ENCODE measurements at regions not wholly inside any gene's neighbourhood (a gene's known extent, or its start where the extent isn't known, plus 50 kb on each side); places are given as distances from the start of the nearest gene placed in this dataset.
A peak's percentile ranks its signal among the peaks of the same experiment; 100 is the strongest.
"Not testable (repeated sequence)": the region's sequence is repeated elsewhere in the genome, so short reads cannot be mapped to it uniquely, and the experiment has no call there.

DNA sequence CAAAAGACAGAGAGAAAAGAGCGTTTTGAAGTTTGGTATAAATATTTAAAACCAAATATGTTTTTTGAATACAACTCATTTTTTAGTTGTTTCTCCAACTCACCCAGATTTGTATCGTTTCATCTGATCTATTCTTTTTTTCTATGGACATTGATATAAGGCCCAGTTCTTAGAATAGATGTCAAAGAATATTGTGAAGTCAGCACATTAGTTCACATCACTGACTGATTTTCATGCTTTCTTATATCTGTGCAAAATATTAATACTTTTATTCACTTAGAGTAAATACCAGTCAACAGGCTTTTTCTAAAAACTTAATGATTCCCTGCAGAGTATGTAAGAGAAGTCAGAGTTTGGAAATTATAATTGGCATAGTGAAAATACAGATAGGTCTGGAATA is 254.4 kb upstream of the PTPRD start:
- H3K27ac ChIP-seq, result no peak overlapping the region
- no peaks in the 10 kb centered on the region for H3K27me3 ChIP-seq (replicated peaks)
- TF ChIP-seq, protein P1, sequence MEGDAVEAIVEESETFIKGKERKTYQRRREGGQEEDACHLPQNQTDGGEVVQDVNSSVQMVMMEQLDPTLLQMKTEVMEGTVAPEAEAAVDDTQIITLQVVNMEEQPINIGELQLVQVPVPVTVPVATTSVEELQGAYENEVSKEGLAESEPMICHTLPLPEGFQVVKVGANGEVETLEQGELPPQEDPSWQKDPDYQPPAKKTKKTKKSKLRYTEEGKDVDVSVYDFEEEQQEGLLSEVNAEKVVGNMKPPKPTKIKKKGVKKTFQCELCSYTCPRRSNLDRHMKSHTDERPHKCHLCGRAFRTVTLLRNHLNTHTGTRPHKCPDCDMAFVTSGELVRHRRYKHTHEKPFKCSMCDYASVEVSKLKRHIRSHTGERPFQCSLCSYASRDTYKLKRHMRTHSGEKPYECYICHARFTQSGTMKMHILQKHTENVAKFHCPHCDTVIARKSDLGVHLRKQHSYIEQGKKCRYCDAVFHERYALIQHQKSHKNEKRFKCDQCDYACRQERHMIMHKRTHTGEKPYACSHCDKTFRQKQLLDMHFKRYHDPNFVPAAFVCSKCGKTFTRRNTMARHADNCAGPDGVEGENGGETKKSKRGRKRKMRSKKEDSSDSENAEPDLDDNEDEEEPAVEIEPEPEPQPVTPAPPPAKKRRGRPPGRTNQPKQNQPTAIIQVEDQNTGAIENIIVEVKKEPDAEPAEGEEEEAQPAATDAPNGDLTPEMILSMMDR (IDR thresholded peaks at IDR 0.05; ENCODE audit: low read depth, low read length, missing control alignments), result no peak
- no peaks in the 10 kb centered on the region for H3K36me3 ChIP-seq (replicated peaks)
- no peak for DNase-seq
- H3K4me3 ChIP-seq (ENCODE audit: low read depth, low read length), result no peak overlapping the region
- in situ Hi-C loops (cut with HindIII; ENCODE audit: low pct_ligation_motif_present, low sequenced_read_pairs), result no loop called here

DNA sequence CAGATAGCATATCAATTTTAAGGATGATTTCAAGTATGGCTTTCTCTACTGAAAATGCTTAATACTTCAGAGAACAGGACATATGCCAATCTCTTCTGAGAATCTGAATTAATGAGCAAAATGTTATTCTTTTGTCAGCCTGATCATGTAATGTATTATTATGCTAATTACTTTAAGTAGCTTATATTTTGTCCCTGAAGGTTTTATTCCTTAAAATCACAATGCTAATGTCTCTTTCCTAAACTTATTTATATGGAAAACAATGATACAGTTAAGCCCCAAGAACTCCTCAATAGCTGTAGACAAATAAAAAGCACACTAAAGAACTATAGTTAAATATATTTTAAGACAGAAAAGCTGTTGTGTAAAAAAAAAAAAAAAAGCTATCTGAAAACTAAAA is 256.9 kb upstream of the PTPRD start:
- TF ChIP-seq, protein P1 (IDR thresholded peaks at IDR 0.05; ENCODE audit: low read depth, low read length, missing control alignments), result no peak
- Histone ChIP-seq H3K36me3 (replicated peaks) (no peaks in the 10 kb centered on the region), H3K4me3 (ENCODE audit: low read depth, low read length) (no peak overlapping the region), H3K27ac (no peak overlapping the region), H3K27me3 (replicated peaks) (no peaks in the 10 kb centered on the region)
- in situ Hi-C loops (cut with HindIII; ENCODE audit: low pct_ligation_motif_present, low sequenced_read_pairs), result no loop called here
- no peak for DNase-seq

DNA sequence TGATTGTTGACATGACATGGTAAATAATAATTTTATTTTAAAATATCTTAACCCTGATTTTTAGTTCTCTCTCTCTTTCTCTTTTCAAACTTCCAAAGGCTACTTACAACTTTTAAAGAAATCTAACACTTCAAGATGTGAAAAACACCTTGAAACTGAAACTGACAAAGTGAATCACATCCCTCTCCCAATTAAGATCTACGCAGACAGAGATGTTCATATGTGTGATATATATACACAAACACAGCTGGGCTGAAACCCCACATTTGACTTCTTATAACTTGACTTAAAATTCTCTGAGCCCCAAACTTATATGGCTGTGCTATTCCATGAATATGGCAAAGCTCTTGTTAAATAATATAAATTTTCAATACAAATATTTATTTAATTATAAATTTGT is 261.2 kb upstream of the PTPRD start:
- TF ChIP-seq, protein P1 (IDR thresholded peaks at IDR 0.05; ENCODE audit: low read depth, low read length, missing control alignments), result no peak
- Histone ChIP-seq H3K27me3 (replicated peaks) (no peaks in the 10 kb centered on the region), H3K4me3 (ENCODE audit: low read depth, low read length) (no peak overlapping the region), H3K36me3 (replicated peaks) (no peaks in the 10 kb centered on the region), H3K27ac (no peak overlapping the region)
- in situ Hi-C loops (cut with HindIII; ENCODE audit: low pct_ligation_motif_present, low sequenced_read_pairs), result no loop called here
- no peak for DNase-seq

DNA sequence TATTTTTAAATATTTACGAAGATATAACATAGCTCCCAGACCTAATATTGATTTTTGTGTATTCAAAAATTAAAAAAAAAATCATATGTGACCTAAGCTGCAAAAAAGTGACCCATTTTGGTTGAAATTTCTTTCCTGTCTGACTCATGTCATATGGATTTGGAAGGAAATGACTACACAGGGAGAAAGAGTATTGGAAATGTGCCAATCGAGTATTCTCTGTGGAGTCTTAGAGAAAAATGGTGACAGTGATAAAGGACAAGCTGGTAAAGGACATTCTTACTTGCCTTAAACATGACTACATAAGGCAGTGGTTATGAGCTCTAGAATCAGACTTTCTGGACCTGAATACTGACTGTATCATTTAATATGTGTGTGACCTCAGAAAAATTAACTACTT is 262.9 kb upstream of the PTPRD start:
- Histone ChIP-seq H3K27me3 (replicated peaks) (no peaks in the 10 kb centered on the region), H3K36me3 (replicated peaks) (no peaks in the 10 kb centered on the region), H3K27ac (peak overlapping the region; percentile 62), H3K4me3 (ENCODE audit: low read depth, low read length) (no peak overlapping the region)
- TF ChIP-seq, protein P1 (IDR thresholded peaks at IDR 0.05; ENCODE audit: low read depth, low read length, missing control alignments), result no peak
- DNase-seq, result peak; percentile 55
- in situ Hi-C loops (cut with HindIII; ENCODE audit: low pct_ligation_motif_present, low sequenced_read_pairs), result no loop called here

DNA sequence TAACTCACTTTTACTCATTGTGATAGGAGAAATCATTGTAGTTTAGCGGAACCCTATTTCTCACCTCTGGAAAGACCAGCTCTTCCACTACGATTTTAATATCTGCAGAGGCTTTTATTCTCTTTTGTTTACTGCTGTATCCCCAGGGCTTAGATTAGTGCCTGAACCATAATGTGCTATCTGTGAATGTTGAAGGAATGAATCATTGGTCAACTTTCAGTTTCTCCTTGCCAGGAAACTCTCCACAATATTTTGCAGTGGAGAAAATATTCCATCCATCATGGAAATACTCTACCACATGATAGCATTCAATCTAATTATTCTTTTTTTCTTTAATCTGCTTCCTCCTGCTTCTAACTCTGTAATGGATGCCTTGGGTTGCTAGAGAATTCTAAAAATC is 263.5 kb upstream of the PTPRD start:
- Histone ChIP-seq H3K27me3 (replicated peaks) (no peaks in the 10 kb centered on the region), H3K4me3 (ENCODE audit: low read depth, low read length) (no peak overlapping the region), H3K36me3 (replicated peaks) (no peaks in the 10 kb centered on the region), H3K27ac (peak overlapping the region; percentile 62)
- in situ Hi-C loops (cut with HindIII; ENCODE audit: low pct_ligation_motif_present, low sequenced_read_pairs), result no loop called here
- TF ChIP-seq, protein P1 (IDR thresholded peaks at IDR 0.05; ENCODE audit: low read depth, low read length, missing control alignments), result no peak
- peak; percentile 35 for DNase-seq

DNA sequence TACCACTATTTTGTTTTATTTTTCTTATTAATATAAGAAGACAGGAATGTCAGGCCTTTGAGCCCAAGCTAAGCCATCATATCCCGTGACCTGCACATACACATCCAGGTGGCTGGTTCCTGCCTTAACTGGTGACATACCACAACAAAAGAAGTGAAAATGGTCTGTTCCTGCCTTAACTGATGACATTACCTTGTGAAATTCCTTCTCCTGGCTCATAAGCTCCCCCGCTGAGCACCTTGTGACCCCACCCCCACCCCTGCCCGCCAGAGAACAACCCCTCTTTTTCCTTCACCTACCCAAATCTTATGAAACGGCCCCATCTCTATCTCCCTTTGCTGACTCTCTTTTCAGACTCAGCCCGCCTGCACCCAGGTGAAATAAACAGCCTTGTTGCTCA is 277.5 kb upstream of the PTPRD start:
- H3K27ac ChIP-seq, result not testable (repeated sequence)

More for the DNA sequence above, 277.5 kb upstream of the PTPRD start:
- H3K4me3 ChIP-seq (ENCODE audit: low read depth, low read length); H3K27me3 ChIP-seq (replicated peaks); in situ Hi-C loops (cut with HindIII; ENCODE audit: low pct_ligation_motif_present, low sequenced_read_pairs); H3K36me3 ChIP-seq (replicated peaks); DNase-seq: not testable (repeated sequence)
